GM23338 (cell line): ENCODE measurements at regions not wholly inside any gene's neighbourhood (a gene's known extent, or its start where the extent isn't known, plus 50 kb on each side); places are given as distances from the start of the nearest gene placed in this dataset.

Experiments
- ATAC-seq: fragments of 200-7000 bp; cut with Tn5 transposase; 3 replicates; pipeline ENCODE4 v1.9.1; 2020
- DNase-seq: peaks from one replicate; pipeline ENCODE4 v3.0.0-alpha.2; 2015; ENCODE audit warnings: low spot score
- H2AFZ ChIP-seq: fragments of 200-600 bp; sonication (generic); 2 replicates; pipeline ENCODE4 v1.8.0; 2016; ENCODE audit warnings: antibody characterized with exemption, mild to moderate bottlenecking, moderate library complexity
- H3F3A ChIP-seq: fragments of 200-600 bp; sonication (generic); replicated peaks from 2 replicates; pipeline ENCODE4 v1.8.0; 2017; ENCODE audit warnings: antibody characterized with exemption, mixed run types, low read depth
- H3K27ac ChIP-seq: fragments of 200-600 bp; sonication (generic); 2 replicates; pipeline ENCODE4 v1.6.1; 2016; ENCODE audit warnings: low read depth
- H3K27me3 ChIP-seq: fragments of 200-600 bp; sonication (generic); 2 replicates; pipeline ENCODE4 v1.8.0; 2016; ENCODE audit warnings: mild to moderate bottlenecking, mixed run types, moderate library complexity; ENCODE audit not compliant: insufficient read depth
- H3K36me3 ChIP-seq: fragments of 200-600 bp; sonication (generic); 2 replicates; pipeline ENCODE4 v1.8.0; 2016; ENCODE audit warnings: mild to moderate bottlenecking; ENCODE audit not compliant: insufficient read depth
- H3K4me1 ChIP-seq: fragments of 200-600 bp; sonication (generic); 2 replicates; pipeline ENCODE4 v1.8.0; 2016; ENCODE audit warnings: mild to moderate bottlenecking, moderate library complexity; ENCODE audit not compliant: insufficient read depth
- H3K4me2 ChIP-seq: fragments of 200-600 bp; sonication (generic); 2 replicates; pipeline ENCODE4 v1.7.1; 2017; ENCODE audit warnings: mixed run types
- H3K4me3 ChIP-seq: fragments of 200-600 bp; sonication (generic); 2 replicates; pipeline ENCODE4 v1.6.1; 2016; ENCODE audit warnings: mixed run types
- H3K79me2 ChIP-seq: fragments of 200-600 bp; sonication (generic); replicated peaks from 2 replicates; pipeline ENCODE4 v1.8.0; 2017; ENCODE audit warnings: mild to moderate bottlenecking; ENCODE audit not compliant: insufficient read depth
- H3K9me2 ChIP-seq: fragments of 200-600 bp; sonication (generic); 2 replicates; pipeline ENCODE4 v1.8.0; 2017; ENCODE audit not compliant: insufficient read depth
- H4K20me1 ChIP-seq: fragments of 200-600 bp; sonication (generic); replicated peaks from 2 replicates; pipeline ENCODE4 v1.8.0; 2017; ENCODE audit warnings: mild to moderate bottlenecking; ENCODE audit not compliant: insufficient read depth
- H3K27ac Mint-ChIP-seq: 2 replicates; pipeline ENCODE4 v1.8.0; 2020; ENCODE audit warnings: inconsistent platforms, mild to moderate bottlenecking, moderate library complexity, mixed read lengths
- H3K27me3 Mint-ChIP-seq: 3 replicates; pipeline ENCODE4 v1.8.0; 2022; ENCODE audit warnings: low read depth, mild to moderate bottlenecking, moderate library complexity, mixed read lengths, inconsistent platforms; ENCODE audit not compliant: insufficient read depth, poor library complexity
- H3K36me3 Mint-ChIP-seq: 3 replicates; pipeline ENCODE4 v1.8.0; 2021; ENCODE audit warnings: low read depth, mild to moderate bottlenecking, inconsistent platforms, moderate library complexity, mixed read lengths
- H3K4me1 Mint-ChIP-seq: 3 replicates; pipeline ENCODE4 v1.8.0; 2020; ENCODE audit warnings: mild to moderate bottlenecking, inconsistent platforms, mixed read lengths
- H3K4me3 Mint-ChIP-seq: 3 replicates; pipeline ENCODE4 v1.8.0; 2021; ENCODE audit warnings: moderate library complexity, mild to moderate bottlenecking, inconsistent platforms, mixed read lengths
- H3K9me3 Mint-ChIP-seq: 3 replicates; pipeline ENCODE4 v1.8.0; 2020; ENCODE audit warnings: moderate library complexity, mild to moderate bottlenecking, inconsistent platforms, mixed read lengths
- CREB1 ChIP-seq: fragments of 250-450 bp; sonication (Bioruptor Pico); IDR thresholded peaks from 2 replicates; pipeline ENCODE4 v1.5.0; 2020; ENCODE audit warnings: low read depth, mild to moderate bottlenecking, moderate library complexity
- EZH2 ChIP-seq: fragments of 200-600 bp; sonication (generic); IDR thresholded peaks from one replicate; pipeline ENCODE4 v1.8.0; 2017; ENCODE audit warnings: antibody characterized with exemption, mild to moderate bottlenecking, low read depth; ENCODE audit not compliant: unreplicated experiment
- EZH2phosphoT487 ChIP-seq: fragments of 200-600 bp; sonication (generic); IDR thresholded peaks from one replicate; pipeline ENCODE4 v1.8.1; 2018; ENCODE audit warnings: antibody characterized with exemption; ENCODE audit not compliant: unreplicated experiment
- JUNB ChIP-seq: IDR thresholded peaks from one replicate; pipeline ENCODE4 v1.6.1; 2016; ENCODE audit warnings: antibody characterized with exemption; ENCODE audit not compliant: unreplicated experiment
- POLR2AphosphoS5 ChIP-seq: IDR thresholded peaks from 2 replicates; pipeline ENCODE4 v1.6.1; 2016; ENCODE audit warnings: antibody characterized with exemption, low read depth
- ZNF331 ChIP-seq: fragments of 250-450 bp; sonication (Bioruptor Pico); IDR thresholded peaks from 2 replicates; pipeline ENCODE4 v1.5.0; 2020; ENCODE audit warnings: low read depth, mild to moderate bottlenecking, moderate library complexity
- TF ChIP-seq, protein P1 (sequence below), 2 experiments: fragments of 200-600 bp in 1 of 2; sonication (generic) in 1 of 2; conservative IDR thresholded peaks; 2 replicates each; pipeline versions ENCODE4 v1.5.1 to v1.6.1; 2016 to 2017; ENCODE audit warnings: antibody characterized with exemption in 2 of 2, low read depth in 2 of 2, mild to moderate bottlenecking in 2 of 2, moderate library complexity in 1 of 2
- TF ChIP-seq, protein P2 (sequence below): IDR thresholded peaks from 2 replicates; pipeline ENCODE4 v1.6.1; 2016; ENCODE audit warnings: antibody characterized with exemption
- TF ChIP-seq, protein P3 (sequence below): IDR thresholded peaks from one replicate; pipeline ENCODE4 v1.6.1; 2018; ENCODE audit warnings: antibody characterized with exemption; ENCODE audit not compliant: unreplicated experiment

DNA sequence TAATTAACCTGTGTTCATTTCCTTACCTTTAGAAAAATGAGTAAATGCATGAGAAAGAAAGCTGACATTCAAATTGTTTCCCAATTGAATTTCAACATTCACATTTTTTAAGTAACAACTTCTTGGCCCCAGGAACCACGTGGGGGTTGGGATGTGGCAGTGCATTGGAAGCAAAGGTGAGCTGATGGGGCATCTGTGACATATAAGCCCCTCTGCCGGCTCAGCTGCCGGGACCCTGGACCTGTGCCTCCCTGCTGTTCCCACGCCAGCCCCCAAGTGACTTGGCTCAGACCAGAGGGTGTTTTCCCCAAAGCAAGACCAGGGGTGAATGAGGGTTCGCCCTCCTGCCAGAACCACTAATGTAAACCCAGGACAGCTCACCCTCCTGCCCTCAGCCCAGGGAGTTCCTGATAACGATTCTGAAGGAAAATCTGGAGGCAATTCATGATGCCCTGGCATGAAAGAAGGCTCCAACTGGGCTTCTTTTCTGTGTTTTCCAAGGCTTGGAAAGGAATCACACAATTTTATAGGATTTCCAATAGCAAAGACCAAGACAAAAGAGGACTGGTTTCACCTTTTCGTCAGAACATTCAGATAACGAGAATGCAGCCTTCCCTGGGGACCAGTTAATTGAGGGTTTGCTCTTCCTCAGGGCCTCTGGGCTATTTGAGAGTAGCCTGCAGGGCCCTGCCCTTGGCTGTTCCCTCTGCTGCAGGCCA lies 193.2 kb upstream of the TWIST2 start:
- Mint-ChIP-seq H3K9me3 (peaks cover 11% of the 10 kb centered on the region), H3K27ac (0 out of 2 replicates have a peak overlapping the region, but pooled peaks have one; percentile 27), H3K27me3 (peaks cover 16% of the 10 kb centered on the region), H3K4me3 (no peak overlapping the region), H3K4me1 (peaks cover 39% of the 10 kb centered on the region), H3K36me3 (no peaks in the 10 kb centered on the region; the same call in 2 of the 3 replicates)
- ATAC-seq (no peak), DNase-seq (no peak)
- Histone ChIP-seq H3K4me1 (peaks cover 4% of the 10 kb centered on the region; the same call in 1 of the 2 replicates), H3K27ac (no peak overlapping the region), H3K4me3 (no peak overlapping the region), H3F3A (no peaks in the 10 kb centered on the region), H4K20me1 (no peaks in the 10 kb centered on the region), H2AFZ (no peak overlapping the region), H3K27me3 (no peaks in the 10 kb centered on the region), H3K36me3 (no peaks in the 10 kb centered on the region), H3K9me2 (peaks cover 12% of the 10 kb centered on the region; the same call in 1 of the 2 replicates), H3K79me2 (no peaks in the 10 kb centered on the region), H3K4me2 (no peak overlapping the region)
- TF ChIP-seq EZH2 (no peak), CREB1 (no peak)

DNA sequence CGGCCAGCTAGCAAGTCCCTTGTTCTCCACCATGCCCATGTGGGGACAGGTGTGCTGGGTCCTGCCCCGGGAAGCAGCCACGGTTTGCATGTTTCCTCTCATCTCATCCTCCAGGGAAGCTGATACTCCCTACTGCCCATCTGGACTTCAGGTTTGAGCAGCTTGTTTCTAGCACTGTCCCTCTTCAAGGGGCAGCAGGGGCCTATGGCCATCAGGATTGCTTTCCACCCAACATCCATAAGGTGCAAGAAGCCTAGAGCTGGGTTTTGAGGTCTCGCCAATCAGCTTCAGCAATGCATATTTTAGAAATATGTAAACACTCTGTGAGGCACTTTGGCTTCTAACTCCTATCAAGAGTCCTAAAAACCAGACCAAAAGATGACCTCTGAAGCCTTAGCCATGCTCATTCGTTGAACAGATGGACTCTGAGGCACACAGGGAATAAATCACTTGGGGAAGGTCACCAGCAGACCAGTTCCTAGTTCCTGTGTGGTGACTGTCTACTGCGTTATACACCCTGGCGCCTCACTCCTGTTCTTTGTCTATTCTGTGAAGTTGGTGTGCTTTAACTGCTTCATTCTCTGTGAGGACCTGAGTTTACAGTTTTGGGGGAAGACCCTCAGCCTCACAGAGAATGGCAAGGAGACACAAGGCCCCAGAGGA lies 192.6 kb upstream of the TWIST2 start:
- H3K36me3 Mint-ChIP-seq: no peaks in the 10 kb centered on the region; the same call in 2 of the 3 replicates
- no peak overlapping the region for H3K4me2 ChIP-seq
- H4K20me1 ChIP-seq: no peaks in the 10 kb centered on the region
- H2AFZ ChIP-seq: no peak overlapping the region
- no peak overlapping the region for H3K27ac ChIP-seq
- no peak overlapping the region for H3K27ac Mint-ChIP-seq
- H3K27me3 ChIP-seq: no peaks in the 10 kb centered on the region
- H3K4me1 ChIP-seq: peaks cover 4% of the 10 kb centered on the region; the same call in 1 of the 2 replicates
- H3K4me1 Mint-ChIP-seq: peaks cover 39% of the 10 kb centered on the region
- H3K9me2 ChIP-seq: peaks cover 12% of the 10 kb centered on the region; the same call in 1 of the 2 replicates
- H3K4me3 Mint-ChIP-seq: no peak overlapping the region
- H3K9me3 Mint-ChIP-seq: peaks cover 11% of the 10 kb centered on the region
- no peaks in the 10 kb centered on the region for H3K36me3 ChIP-seq
- no peak for ATAC-seq
- H3K79me2 ChIP-seq: no peaks in the 10 kb centered on the region
- peaks cover 16% of the 10 kb centered on the region for H3K27me3 Mint-ChIP-seq
- H3F3A ChIP-seq: no peaks in the 10 kb centered on the region
- H3K4me3 ChIP-seq: no peak overlapping the region
- no peak for DNase-seq
- TF ChIP-seq, protein P1, sequence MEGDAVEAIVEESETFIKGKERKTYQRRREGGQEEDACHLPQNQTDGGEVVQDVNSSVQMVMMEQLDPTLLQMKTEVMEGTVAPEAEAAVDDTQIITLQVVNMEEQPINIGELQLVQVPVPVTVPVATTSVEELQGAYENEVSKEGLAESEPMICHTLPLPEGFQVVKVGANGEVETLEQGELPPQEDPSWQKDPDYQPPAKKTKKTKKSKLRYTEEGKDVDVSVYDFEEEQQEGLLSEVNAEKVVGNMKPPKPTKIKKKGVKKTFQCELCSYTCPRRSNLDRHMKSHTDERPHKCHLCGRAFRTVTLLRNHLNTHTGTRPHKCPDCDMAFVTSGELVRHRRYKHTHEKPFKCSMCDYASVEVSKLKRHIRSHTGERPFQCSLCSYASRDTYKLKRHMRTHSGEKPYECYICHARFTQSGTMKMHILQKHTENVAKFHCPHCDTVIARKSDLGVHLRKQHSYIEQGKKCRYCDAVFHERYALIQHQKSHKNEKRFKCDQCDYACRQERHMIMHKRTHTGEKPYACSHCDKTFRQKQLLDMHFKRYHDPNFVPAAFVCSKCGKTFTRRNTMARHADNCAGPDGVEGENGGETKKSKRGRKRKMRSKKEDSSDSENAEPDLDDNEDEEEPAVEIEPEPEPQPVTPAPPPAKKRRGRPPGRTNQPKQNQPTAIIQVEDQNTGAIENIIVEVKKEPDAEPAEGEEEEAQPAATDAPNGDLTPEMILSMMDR (conservative IDR thresholded peaks at IDR 0.05; ENCODE audit: low read depth in 2 of 2): no peak
- TF ChIP-seq, protein P2, sequence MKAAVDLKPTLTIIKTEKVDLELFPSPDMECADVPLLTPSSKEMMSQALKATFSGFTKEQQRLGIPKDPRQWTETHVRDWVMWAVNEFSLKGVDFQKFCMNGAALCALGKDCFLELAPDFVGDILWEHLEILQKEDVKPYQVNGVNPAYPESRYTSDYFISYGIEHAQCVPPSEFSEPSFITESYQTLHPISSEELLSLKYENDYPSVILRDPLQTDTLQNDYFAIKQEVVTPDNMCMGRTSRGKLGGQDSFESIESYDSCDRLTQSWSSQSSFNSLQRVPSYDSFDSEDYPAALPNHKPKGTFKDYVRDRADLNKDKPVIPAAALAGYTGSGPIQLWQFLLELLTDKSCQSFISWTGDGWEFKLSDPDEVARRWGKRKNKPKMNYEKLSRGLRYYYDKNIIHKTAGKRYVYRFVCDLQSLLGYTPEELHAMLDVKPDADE: no peak
- TF ChIP-seq EZH2phosphoT487: no peak
- no peak for TF ChIP-seq POLR2AphosphoS5
- TF ChIP-seq JUNB: no peak
- no peak for TF ChIP-seq EZH2
- TF ChIP-seq, protein P3, sequence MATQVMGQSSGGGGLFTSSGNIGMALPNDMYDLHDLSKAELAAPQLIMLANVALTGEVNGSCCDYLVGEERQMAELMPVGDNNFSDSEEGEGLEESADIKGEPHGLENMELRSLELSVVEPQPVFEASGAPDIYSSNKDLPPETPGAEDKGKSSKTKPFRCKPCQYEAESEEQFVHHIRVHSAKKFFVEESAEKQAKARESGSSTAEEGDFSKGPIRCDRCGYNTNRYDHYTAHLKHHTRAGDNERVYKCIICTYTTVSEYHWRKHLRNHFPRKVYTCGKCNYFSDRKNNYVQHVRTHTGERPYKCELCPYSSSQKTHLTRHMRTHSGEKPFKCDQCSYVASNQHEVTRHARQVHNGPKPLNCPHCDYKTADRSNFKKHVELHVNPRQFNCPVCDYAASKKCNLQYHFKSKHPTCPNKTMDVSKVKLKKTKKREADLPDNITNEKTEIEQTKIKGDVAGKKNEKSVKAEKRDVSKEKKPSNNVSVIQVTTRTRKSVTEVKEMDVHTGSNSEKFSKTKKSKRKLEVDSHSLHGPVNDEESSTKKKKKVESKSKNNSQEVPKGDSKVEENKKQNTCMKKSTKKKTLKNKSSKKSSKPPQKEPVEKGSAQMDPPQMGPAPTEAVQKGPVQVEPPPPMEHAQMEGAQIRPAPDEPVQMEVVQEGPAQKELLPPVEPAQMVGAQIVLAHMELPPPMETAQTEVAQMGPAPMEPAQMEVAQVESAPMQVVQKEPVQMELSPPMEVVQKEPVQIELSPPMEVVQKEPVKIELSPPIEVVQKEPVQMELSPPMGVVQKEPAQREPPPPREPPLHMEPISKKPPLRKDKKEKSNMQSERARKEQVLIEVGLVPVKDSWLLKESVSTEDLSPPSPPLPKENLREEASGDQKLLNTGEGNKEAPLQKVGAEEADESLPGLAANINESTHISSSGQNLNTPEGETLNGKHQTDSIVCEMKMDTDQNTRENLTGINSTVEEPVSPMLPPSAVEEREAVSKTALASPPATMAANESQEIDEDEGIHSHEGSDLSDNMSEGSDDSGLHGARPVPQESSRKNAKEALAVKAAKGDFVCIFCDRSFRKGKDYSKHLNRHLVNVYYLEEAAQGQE: no peak
- TF ChIP-seq ZNF331 (CRISPR knock-in tag): no peak
